ENCODE measurements at regions not wholly inside any gene's neighbourhood (a gene's known extent, or its start where the extent isn't known, plus 50 kb on each side); places are given as distances from the start of the nearest gene placed in this dataset.

GRCh38 chr5:117652036-117652957, 1077.7 kb upstream of the SEMA6A start:
- Histone ChIP-seq H2AFZ (ENCODE audit: low read depth) (no peak overlapping the region), H3K27me3 (ENCODE audit: insufficient read depth, low read depth) (no peaks in the 10 kb centered on the region), H3K4me3 (IDR thresholded peaks at IDR 0.05; ENCODE audit: insufficient read depth, low read depth, low read length) (no peak overlapping the region), H3K36me3 (ENCODE audit: insufficient read depth) (no peaks in the 10 kb centered on the region), H3K4me2 (no peak overlapping the region), H4K20me1 (ENCODE audit: insufficient read depth) (no peaks in the 10 kb centered on the region), H3K27ac (no peak overlapping the region), H3K4me1 (ENCODE audit: low read depth, poor library complexity, severe bottlenecking) (no peaks in the 10 kb centered on the region), H3K9ac (no peak overlapping the region), H3K79me2 (ENCODE audit: insufficient read depth, low read depth) (no peaks in the 10 kb centered on the region)
- no peak for TF ChIP-seq CTCF (conservative IDR thresholded peaks at IDR 0.05; ENCODE audit: low read depth, low read length)

GRCh38 chr5:117649821-117650220, 1075.2 kb upstream of the SEMA6A start:
- no peak overlapping the region for H3K27ac ChIP-seq
- H3K4me2 ChIP-seq, result no peak overlapping the region
- H3K79me2 ChIP-seq (ENCODE audit: insufficient read depth, low read depth), result no peaks in the 10 kb centered on the region
- no peak overlapping the region for H3K9ac ChIP-seq
- H4K20me1 ChIP-seq (ENCODE audit: insufficient read depth), result no peaks in the 10 kb centered on the region
- H3K27me3 ChIP-seq (ENCODE audit: insufficient read depth, low read depth), result no peaks in the 10 kb centered on the region
- TF ChIP-seq CTCF (conservative IDR thresholded peaks at IDR 0.05; ENCODE audit: low read depth, low read length), result no peak
- no peak overlapping the region for H2AFZ ChIP-seq (ENCODE audit: low read depth)
- H3K4me1 ChIP-seq (ENCODE audit: low read depth, poor library complexity, severe bottlenecking), result no peaks in the 10 kb centered on the region
- H3K4me3 ChIP-seq (IDR thresholded peaks at IDR 0.05; ENCODE audit: insufficient read depth, low read depth, low read length), result no peak overlapping the region
- no peaks in the 10 kb centered on the region for H3K36me3 ChIP-seq (ENCODE audit: insufficient read depth)

GRCh38 chr5:117645400-117645799, 1070.8 kb upstream of the SEMA6A start:
- no peak overlapping the region for H3K27ac ChIP-seq
- TF ChIP-seq CTCF (conservative IDR thresholded peaks at IDR 0.05; ENCODE audit: low read depth, low read length), result no peak
- no peaks in the 10 kb centered on the region for H3K36me3 ChIP-seq (ENCODE audit: insufficient read depth)
- no peaks in the 10 kb centered on the region for H3K27me3 ChIP-seq (ENCODE audit: insufficient read depth, low read depth)
- no peak overlapping the region for H3K9ac ChIP-seq
- H2AFZ ChIP-seq (ENCODE audit: low read depth), result no peak overlapping the region
- H3K4me3 ChIP-seq (IDR thresholded peaks at IDR 0.05; ENCODE audit: insufficient read depth, low read depth, low read length), result no peak overlapping the region
- no peaks in the 10 kb centered on the region for H4K20me1 ChIP-seq (ENCODE audit: insufficient read depth)
- no peaks in the 10 kb centered on the region for H3K79me2 ChIP-seq (ENCODE audit: insufficient read depth, low read depth)
- no peaks in the 10 kb centered on the region for H3K4me1 ChIP-seq (ENCODE audit: low read depth, poor library complexity, severe bottlenecking)
- H3K4me2 ChIP-seq, result no peak overlapping the region

GRCh38 chr5:117638581-117638980, 1064.0 kb upstream of the SEMA6A start:
- Histone ChIP-seq H4K20me1 (ENCODE audit: insufficient read depth) (no peaks in the 10 kb centered on the region), H3K4me2 (no peak overlapping the region), H3K9ac (no peak overlapping the region), H3K4me1 (ENCODE audit: low read depth, poor library complexity, severe bottlenecking) (no peaks in the 10 kb centered on the region), H3K36me3 (ENCODE audit: insufficient read depth) (no peaks in the 10 kb centered on the region), H3K27ac (no peak overlapping the region), H2AFZ (ENCODE audit: low read depth) (no peak overlapping the region), H3K79me2 (ENCODE audit: insufficient read depth, low read depth) (no peaks in the 10 kb centered on the region), H3K4me3 (IDR thresholded peaks at IDR 0.05; ENCODE audit: insufficient read depth, low read depth, low read length) (no peak overlapping the region), H3K27me3 (ENCODE audit: insufficient read depth, low read depth) (no peaks in the 10 kb centered on the region)
- TF ChIP-seq CTCF (conservative IDR thresholded peaks at IDR 0.05; ENCODE audit: low read depth, low read length), result no peak

Measured in KMS-11 (cell line).